PFSK-1 (cell line): ENCODE measurements at regions not wholly inside any gene's neighbourhood (a gene's known extent, or its start where the extent isn't known, plus 50 kb on each side); places are given as distances from the start of the nearest gene placed in this dataset.

Source experiments
- POLR2AphosphoS5 ChIP-seq: IDR thresholded peaks from 2 replicates; pipeline ENCODE4 v1.6.1; 2012; ENCODE audit warnings: low read depth, mild to moderate bottlenecking, control low read depth, low read length, moderate library complexity
- TF ChIP-seq, protein P1 (sequence below), 2 experiments: IDR thresholded peaks; 2 replicates each; pipeline versions ENCODE4 v1.6.1 to v1.8.0; 2011 to 2012; ENCODE audit warnings: low read depth in 2 of 2, low read length in 2 of 2, control low read depth in 1 of 2, inconsistent platforms in 1 of 2, mild to moderate bottlenecking in 1 of 2, moderate library complexity in 1 of 2; ENCODE audit not compliant: insufficient read depth in 1 of 2

DNA sequence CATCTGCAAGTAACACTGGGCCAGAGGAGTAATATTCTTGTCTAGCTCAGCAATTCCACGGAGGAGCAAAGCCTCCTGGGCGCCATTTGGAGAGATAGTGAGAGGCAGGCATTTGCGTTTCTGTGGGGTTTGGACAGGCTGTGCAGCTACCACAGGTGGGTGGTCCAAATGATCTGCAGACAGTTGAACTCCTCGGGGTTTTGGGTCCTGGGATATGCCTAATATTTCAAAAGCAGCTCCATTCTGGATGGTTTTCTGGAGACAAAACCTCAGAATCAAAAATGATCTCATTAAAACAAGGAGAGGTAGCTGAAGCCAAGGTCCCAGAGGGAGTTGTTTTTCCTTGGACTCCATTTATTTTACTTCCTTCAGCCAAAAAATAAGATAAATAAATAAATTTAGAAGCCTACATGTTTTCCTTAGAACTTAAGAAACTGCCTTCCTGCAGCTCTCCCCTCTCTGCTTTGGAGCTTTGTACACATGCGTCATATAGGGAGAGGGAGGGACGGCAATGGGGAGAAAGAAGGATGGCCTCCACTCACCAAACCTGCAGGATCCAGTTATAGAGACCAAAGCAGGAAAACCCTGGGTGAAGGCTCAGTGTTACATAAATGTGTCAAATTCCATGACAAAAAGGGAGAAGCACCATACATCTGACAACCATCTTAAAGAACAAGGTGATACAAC lies 227.3 kb upstream of the DAAM1 start:
- TF ChIP-seq POLR2AphosphoS5, result no peak
- TF ChIP-seq, protein P1, sequence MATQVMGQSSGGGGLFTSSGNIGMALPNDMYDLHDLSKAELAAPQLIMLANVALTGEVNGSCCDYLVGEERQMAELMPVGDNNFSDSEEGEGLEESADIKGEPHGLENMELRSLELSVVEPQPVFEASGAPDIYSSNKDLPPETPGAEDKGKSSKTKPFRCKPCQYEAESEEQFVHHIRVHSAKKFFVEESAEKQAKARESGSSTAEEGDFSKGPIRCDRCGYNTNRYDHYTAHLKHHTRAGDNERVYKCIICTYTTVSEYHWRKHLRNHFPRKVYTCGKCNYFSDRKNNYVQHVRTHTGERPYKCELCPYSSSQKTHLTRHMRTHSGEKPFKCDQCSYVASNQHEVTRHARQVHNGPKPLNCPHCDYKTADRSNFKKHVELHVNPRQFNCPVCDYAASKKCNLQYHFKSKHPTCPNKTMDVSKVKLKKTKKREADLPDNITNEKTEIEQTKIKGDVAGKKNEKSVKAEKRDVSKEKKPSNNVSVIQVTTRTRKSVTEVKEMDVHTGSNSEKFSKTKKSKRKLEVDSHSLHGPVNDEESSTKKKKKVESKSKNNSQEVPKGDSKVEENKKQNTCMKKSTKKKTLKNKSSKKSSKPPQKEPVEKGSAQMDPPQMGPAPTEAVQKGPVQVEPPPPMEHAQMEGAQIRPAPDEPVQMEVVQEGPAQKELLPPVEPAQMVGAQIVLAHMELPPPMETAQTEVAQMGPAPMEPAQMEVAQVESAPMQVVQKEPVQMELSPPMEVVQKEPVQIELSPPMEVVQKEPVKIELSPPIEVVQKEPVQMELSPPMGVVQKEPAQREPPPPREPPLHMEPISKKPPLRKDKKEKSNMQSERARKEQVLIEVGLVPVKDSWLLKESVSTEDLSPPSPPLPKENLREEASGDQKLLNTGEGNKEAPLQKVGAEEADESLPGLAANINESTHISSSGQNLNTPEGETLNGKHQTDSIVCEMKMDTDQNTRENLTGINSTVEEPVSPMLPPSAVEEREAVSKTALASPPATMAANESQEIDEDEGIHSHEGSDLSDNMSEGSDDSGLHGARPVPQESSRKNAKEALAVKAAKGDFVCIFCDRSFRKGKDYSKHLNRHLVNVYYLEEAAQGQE (IDR thresholded peaks at IDR 0.05; ENCODE audit: insufficient read depth in 1 of 2, low read depth in 2 of 2, low read length in 2 of 2), result no peak
